GM19239 (cell line): ENCODE measurements at regions not wholly inside any gene's neighbourhood (a gene's known extent, or its start where the extent isn't known, plus 50 kb on each side); places are given as distances from the start of the nearest gene placed in this dataset.

Experiments used
- DNase-seq: peaks from one replicate; pipeline ENCODE4 v3.0.0; 2011; ENCODE audit warnings: low spot score; ENCODE audit not compliant: insufficient read length
- FAIRE-seq: peaks from 2 replicates; lab custom pipeline; 2011; peaks lifted over from hg19 to GRCh38; lab: Jason Lieb, UNC

- DNase-seq, result no peak
Observed at GRCh38 chr12:128164533-128164932, 102.4 kb upstream of the TMEM132C start.

GRCh38 chr12:128165387-128165786, 101.6 kb upstream of the TMEM132C start:
- DNase-seq, result no peak
- FAIRE-seq, result no peak

More at GRCh38 chr12:128164533-128164932, 102.4 kb upstream of the TMEM132C start:
- no peak for FAIRE-seq

GRCh38 chr12:128168273-128168672, 98.7 kb upstream of the TMEM132C start:
- FAIRE-seq, result no peak
- DNase-seq, result no peak

GRCh38 chr12:128170181-128170580, 96.8 kb upstream of the TMEM132C start:
- FAIRE-seq (no peak), DNase-seq (no peak)

GRCh38 chr12:128178565-128178964, 88.4 kb upstream of the TMEM132C start:
- no peak for FAIRE-seq
- no peak for DNase-seq

- no peak for DNase-seq
Observed at GRCh38 chr12:128178966-128179365, 88.0 kb upstream of the TMEM132C start.

GRCh38 chr12:128180166-128180565, 86.8 kb upstream of the TMEM132C start:
- no peak for FAIRE-seq
- DNase-seq, result no peak

More at GRCh38 chr12:128178966-128179365, 88.0 kb upstream of the TMEM132C start:
- no peak for FAIRE-seq

GRCh38 chr12:128190052-128190451, 76.9 kb upstream of the TMEM132C start:
- DNase-seq, result no peak
- no peak for FAIRE-seq

- no peak for FAIRE-seq
Observed at GRCh38 chr12:128190614-128191013, 76.4 kb upstream of the TMEM132C start.

GRCh38 chr12:128191380-128191779, 75.6 kb upstream of the TMEM132C start:
- DNase-seq, result no peak
- no peak for FAIRE-seq

More at GRCh38 chr12:128190614-128191013, 76.4 kb upstream of the TMEM132C start:
- DNase-seq, result no peak

GRCh38 chr12:128204711-128205110, 62.3 kb upstream of the TMEM132C start:
- FAIRE-seq (no peak), DNase-seq (no peak)

GRCh38 chr12:128205145-128205544, 61.8 kb upstream of the TMEM132C start:
- DNase-seq (no peak), FAIRE-seq (no peak)

- DNase-seq, result no peak
- FAIRE-seq, result no peak
Observed at GRCh38 chr12:128205758-128206157, 61.2 kb upstream of the TMEM132C start.
